AG10803 (cell line): ENCODE measurements at regions not wholly inside any gene's neighbourhood (a gene's known extent, or its start where the extent isn't known, plus 50 kb on each side); places are given as distances from the start of the nearest gene placed in this dataset.

Experiments used
- DNase-seq: peaks from one replicate; pipeline ENCODE4 v3.0.0; 2010; ENCODE audit warnings: low read depth
- H3K4me3 ChIP-seq: 2 replicates; pipeline ENCODE4 v1.5.1; 2011; ENCODE audit warnings: mild to moderate bottlenecking, low read length, control low read depth
- TF ChIP-seq, protein P1 (sequence below): conservative IDR thresholded peaks from 2 replicates; pipeline ENCODE4 v1.5.1; 2011; ENCODE audit warnings: mild to moderate bottlenecking, low read length, control low read depth, inconsistent platforms

DNA sequence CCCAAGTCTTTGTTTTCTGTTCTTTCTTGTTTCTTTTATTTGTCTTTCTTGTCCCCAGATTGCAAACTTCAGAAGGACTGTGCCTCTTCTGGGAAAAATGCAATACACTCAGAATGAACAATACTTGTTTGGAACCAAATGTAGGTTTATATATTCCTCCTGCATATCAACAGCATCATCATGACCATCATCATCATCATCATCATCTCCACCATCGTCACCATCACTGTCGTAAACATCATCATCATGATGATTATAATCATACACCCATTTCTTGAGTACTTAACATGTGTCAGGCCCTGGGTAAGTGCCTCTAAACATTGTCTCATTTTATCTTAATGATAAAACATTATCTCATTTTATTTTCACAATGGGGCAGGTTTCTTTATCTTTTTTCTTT lies 476.8 kb downstream of the CCSER2 start:
- TF ChIP-seq, protein P1, sequence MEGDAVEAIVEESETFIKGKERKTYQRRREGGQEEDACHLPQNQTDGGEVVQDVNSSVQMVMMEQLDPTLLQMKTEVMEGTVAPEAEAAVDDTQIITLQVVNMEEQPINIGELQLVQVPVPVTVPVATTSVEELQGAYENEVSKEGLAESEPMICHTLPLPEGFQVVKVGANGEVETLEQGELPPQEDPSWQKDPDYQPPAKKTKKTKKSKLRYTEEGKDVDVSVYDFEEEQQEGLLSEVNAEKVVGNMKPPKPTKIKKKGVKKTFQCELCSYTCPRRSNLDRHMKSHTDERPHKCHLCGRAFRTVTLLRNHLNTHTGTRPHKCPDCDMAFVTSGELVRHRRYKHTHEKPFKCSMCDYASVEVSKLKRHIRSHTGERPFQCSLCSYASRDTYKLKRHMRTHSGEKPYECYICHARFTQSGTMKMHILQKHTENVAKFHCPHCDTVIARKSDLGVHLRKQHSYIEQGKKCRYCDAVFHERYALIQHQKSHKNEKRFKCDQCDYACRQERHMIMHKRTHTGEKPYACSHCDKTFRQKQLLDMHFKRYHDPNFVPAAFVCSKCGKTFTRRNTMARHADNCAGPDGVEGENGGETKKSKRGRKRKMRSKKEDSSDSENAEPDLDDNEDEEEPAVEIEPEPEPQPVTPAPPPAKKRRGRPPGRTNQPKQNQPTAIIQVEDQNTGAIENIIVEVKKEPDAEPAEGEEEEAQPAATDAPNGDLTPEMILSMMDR: no peak
- DNase-seq: no peak
- H3K4me3 ChIP-seq: no peak overlapping the region

DNA sequence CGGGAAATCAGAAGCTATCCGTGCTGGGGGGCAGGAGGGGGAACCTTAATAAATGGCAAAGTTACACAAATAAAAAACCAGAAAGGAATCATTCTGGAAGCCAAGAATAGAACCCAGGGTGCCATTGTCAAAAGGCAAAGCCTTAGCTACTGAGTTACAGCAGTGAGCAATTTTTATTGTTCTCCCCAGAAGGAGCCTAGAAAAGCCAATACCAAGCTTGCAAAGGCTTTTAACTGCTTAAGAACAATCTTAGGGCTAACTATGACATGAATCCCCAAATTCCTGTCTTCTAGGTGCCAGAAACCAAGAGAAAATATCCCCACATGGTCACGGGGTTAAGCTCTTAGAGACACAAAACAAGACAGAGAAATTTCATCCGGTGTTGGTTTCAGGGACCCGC lies 482.7 kb downstream of the CCSER2 start:
- DNase-seq: no peak
- TF ChIP-seq, protein P1: no peak
- H3K4me3 ChIP-seq: no peak overlapping the region

DNA sequence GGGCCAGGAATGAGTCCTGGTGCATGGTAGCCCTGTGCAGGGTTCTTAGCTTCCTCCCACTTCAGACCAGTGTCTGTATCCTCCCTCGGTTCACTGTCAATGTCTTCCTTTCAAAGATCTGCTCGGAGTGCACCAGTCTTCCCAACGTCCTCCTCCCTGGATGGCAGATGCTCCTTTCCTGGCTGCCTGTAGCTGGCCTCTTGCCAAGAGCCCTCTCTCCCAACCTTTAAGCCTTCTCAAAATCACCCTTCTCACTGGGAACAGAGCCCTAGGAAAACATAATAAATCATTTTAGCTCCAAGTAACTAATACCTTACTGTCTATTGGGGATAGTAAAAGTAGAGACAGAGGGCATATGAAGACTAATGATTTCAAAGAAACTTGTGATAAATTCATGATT lies 490.6 kb downstream of the CCSER2 start:
- no peak overlapping the region for H3K4me3 ChIP-seq
- no peak for DNase-seq
- TF ChIP-seq, protein P1: no peak

DNA sequence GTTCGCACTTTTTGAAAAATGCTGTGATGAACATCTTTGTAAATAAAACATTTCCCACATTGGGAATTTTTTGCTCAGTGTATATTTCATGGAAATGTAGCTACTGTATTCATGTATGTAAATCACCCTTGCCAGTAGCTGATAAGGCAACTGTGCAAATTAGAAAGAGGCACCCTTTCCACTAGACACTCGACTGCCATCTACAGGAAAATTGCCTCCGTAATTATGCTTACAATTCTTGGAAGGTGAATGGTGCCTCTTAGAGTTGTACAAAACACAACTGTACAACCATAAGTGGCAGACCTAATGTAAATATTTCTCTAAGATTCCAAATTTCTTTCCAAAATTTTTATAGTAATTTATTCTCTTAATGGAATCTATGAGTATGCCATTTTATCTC lies 491.7 kb downstream of the CCSER2 start:
- no peak for DNase-seq
- TF ChIP-seq, protein P1: no peak

DNA sequence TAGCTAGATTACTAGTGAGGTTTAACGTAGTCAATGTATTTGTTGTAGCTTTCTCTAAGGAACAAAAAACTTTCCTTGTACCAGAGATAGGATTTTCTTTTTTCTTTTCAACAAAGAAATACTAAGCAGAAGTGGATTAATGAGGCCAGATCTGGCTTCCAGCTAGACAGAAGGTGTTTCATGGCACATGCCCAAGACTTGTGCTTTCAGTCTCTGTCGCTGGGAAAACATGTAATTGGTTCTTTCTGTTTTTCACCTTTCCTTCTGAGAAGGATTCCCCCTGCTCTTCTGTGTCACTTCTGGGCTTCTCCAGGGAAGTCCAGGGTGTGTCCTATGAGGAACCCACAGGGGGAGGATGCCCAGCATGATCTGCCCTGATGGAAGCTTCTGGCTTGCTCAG lies 492.2 kb downstream of the CCSER2 start:
- TF ChIP-seq, protein P1: no peak
- no peak for DNase-seq
- no peak overlapping the region for H3K4me3 ChIP-seq

More for the DNA sequence above, 491.7 kb downstream of the CCSER2 start:
- no peak overlapping the region for H3K4me3 ChIP-seq

DNA sequence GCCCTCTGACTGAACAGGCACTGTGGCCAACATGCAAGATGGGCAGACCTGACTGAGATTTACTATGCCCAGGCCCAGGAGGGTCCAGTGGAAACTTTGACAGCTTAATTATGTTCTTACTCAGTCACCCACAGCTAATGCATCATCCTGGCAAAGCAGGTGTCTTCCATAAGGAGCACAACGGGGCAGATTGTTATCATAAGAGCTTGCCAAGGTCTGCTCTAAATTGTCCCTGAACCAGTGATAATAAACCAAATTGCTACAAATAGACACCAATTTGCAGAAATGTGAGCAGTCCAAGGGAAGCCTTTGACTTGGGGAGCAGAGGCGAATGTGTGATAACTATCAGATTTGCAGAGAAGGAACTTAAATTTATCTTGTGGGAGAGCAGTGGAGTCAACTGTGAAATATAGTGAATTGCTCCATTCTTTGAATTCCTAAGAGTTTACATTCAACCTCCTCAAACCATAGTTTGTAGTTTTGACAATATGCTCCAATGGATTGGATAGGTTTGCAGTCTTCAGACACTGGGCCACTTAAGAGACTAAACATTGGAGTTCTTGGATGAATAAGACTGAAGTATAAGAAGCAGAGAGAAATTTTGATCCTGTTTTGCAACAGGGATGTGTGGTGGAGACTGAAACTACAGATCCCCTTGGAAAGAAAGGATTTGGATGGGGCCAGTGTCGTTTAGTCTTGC lies 494.7 kb downstream of the CCSER2 start:
- TF ChIP-seq, protein P1: no peak
- H3K4me3 ChIP-seq: no peak overlapping the region
- no peak for DNase-seq

DNA sequence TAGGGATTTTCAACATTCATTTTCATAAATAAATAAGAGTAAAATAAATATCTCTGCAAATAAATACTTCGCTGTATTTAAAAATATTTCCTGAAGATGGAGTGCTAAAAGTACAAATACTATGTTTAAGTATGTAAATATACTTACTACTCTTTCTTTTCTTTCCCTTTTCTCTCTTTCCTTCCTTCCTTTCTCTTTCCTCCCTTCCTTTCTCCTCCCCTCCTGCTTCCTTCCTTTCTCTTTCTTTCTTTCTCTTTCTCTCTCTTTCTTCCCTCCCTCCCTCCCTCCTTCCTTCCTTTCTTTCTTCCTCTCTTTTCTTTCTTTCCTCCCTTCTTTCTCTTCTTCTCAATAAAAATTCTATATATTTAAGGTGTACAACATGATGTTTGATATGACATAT lies 496.1 kb downstream of the CCSER2 start:
- H3K4me3 ChIP-seq: no peak overlapping the region
- TF ChIP-seq, protein P1: no peak
- DNase-seq: no peak
